SK-N-MC (cell line): ENCODE measurements at regions not wholly inside any gene's neighbourhood (a gene's known extent, or its start where the extent isn't known, plus 50 kb on each side); places are given as distances from the start of the nearest gene placed in this dataset.

ENCODE experiments used
- EZH2 ChIP-seq: fragments of 200-600 bp; sonication (generic); IDR thresholded peaks from one replicate; pipeline ENCODE4 v1.6.1; 2017; ENCODE audit warnings: antibody characterized with exemption
- FOXP2 ChIP-seq: optimal IDR thresholded peaks from 2 replicates; pipeline ENCODE3; 2011; ENCODE audit warnings: mild to moderate bottlenecking, moderate library complexity; ENCODE audit not compliant: insufficient read depth; ENCODE audit errors: extremely low read length, control extremely low read depth
- POLR2AphosphoS5 ChIP-seq: IDR thresholded peaks from 2 replicates; pipeline ENCODE4 v1.6.1; 2012; ENCODE audit warnings: mild to moderate bottlenecking, low read depth, low read length, borderline replicate concordance

DNA sequence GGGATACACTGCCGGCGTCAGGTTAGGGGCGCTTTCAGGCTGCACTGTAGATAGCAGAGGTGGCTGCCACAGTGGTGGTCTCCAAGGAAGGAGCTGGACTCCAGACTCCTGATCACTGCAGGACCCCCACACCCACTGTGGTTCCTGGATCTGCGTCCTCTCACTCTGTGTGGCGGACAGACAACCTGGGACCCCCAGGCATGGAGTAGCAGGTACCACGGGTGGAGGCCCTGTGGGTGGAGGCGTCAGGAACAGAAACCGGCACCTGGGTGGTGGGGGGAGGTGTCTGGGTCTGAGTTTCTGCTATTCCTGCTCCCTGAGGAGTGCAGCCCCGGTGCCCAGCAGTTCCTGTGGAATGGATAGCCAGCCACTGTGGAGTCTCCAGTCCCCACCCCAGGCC is 75.1 kb upstream of the PCAT7 start:
- TF ChIP-seq POLR2AphosphoS5 (no peak), EZH2 (no peak), FOXP2 (no peak)
